Muscle layer of colon (tissue), 2 donors: ENCODE measurements at regions not wholly inside any gene's neighbourhood (a gene's known extent, or its start where the extent isn't known, plus 50 kb on each side); places are given as distances from the start of the nearest gene placed in this dataset.
"Not testable (repeated sequence)": the region's sequence is repeated elsewhere in the genome, so short reads cannot be mapped to it uniquely, and the experiment has no call there.

Experiments
- H3K27ac ChIP-seq: one replicate; pipeline ENCODE4 v1.7.0; 2013; ENCODE audit warnings: low read depth, mild to moderate bottlenecking, low read length, moderate library complexity
- H3K27me3 ChIP-seq, 2 donors: one replicate each; pipeline ENCODE4 v1.7.0; 2013; ENCODE audit warnings: low read length in 2 of 2, mild to moderate bottlenecking in 2 of 2; ENCODE audit not compliant: insufficient read depth in 2 of 2, control insufficient read depth in 1 of 2
- H3K36me3 ChIP-seq: one replicate; pipeline ENCODE4 v1.7.0; 2013; ENCODE audit warnings: mild to moderate bottlenecking, low read length; ENCODE audit not compliant: insufficient read depth
- H3K4me1 ChIP-seq: one replicate; pipeline ENCODE4 v1.7.0; 2013; ENCODE audit warnings: mild to moderate bottlenecking, low read length; ENCODE audit not compliant: insufficient read depth
- H3K4me3 ChIP-seq, 2 donors: one replicate each; pipeline ENCODE4 v1.7.0; 2013; ENCODE audit warnings: low read length in 2 of 2, low read depth in 1 of 2, mild to moderate bottlenecking in 1 of 2, moderate library complexity in 1 of 2
- H3K9ac ChIP-seq: one replicate; pipeline ENCODE4 v1.7.0; 2013; ENCODE audit warnings: low read length
- H3K9me3 ChIP-seq: one replicate; pipeline ENCODE4 v1.7.0; 2013; ENCODE audit warnings: mild to moderate bottlenecking, low read length
- donor health status: abdominal sarcoma.
- donor health status: Adenocarcinoma of cecum.

GRCh38 chr18:71352618-71353017 lies 1063.8 kb downstream of the SOCS6 start:
- H3K36me3 ChIP-seq, result no peaks in the 10 kb centered on the region
- no peak overlapping the region for H3K9ac ChIP-seq
- H3K4me1 ChIP-seq, result no peaks in the 10 kb centered on the region
- no peak overlapping the region for H3K27ac ChIP-seq
- no peak overlapping the region for H3K4me3 ChIP-seq
- H3K9me3 ChIP-seq, result no peaks in the 10 kb centered on the region
- no peaks in the 10 kb centered on the region for H3K27me3 ChIP-seq

DNA sequence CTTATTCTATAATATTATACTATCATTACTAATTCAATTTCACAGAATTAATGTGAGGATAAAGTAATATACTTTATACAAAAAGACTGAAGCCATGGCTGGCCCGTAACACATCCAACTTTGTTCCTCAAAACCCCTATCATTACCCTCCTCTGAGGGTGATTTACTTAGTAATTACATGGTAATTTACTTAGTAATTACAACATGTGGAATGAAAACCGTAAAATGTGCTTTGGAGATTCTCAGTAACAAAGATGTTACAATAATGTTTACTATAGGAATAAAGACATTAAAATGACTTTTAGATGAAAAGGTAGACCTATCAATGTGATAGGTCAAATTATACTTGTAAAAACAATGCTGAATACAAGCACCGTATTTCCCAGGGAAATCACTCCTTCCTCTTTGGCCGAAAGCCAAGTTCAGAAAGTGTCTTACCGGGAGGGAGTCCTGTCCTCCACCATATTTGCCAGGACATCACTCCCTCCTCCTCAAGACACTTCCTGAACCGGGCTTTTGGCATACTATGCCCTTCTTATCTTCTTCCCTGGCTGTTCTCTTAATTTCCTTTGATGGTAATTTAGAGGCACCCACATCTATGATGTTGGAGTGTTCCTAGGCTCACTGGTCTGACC lies 1047.8 kb downstream of the SOCS6 start:
- H3K27ac ChIP-seq, result no peak overlapping the region
- H3K27me3 ChIP-seq, result no peaks in the 10 kb centered on the region
- H3K4me3 ChIP-seq, result no peak overlapping the region
- no peak overlapping the region for H3K9ac ChIP-seq
- no peaks in the 10 kb centered on the region for H3K9me3 ChIP-seq
- H3K4me1 ChIP-seq, result no peaks in the 10 kb centered on the region
- no peaks in the 10 kb centered on the region for H3K36me3 ChIP-seq

GRCh38 chr18:71329563-71329962 lies 1040.7 kb downstream of the SOCS6 start:
- H3K27ac ChIP-seq, result no peak overlapping the region
- no peak overlapping the region for H3K4me3 ChIP-seq
- no peaks in the 10 kb centered on the region for H3K4me1 ChIP-seq
- no peaks in the 10 kb centered on the region for H3K36me3 ChIP-seq
- no peaks in the 10 kb centered on the region for H3K9me3 ChIP-seq
- no peak overlapping the region for H3K9ac ChIP-seq
- no peaks in the 10 kb centered on the region for H3K27me3 ChIP-seq

GRCh38 chr18:71329114-71329513 lies 1040.3 kb downstream of the SOCS6 start:
- no peak overlapping the region for H3K27ac ChIP-seq
- H3K9me3 ChIP-seq, result no peaks in the 10 kb centered on the region
- no peaks in the 10 kb centered on the region for H3K27me3 ChIP-seq
- H3K4me3 ChIP-seq, result no peak overlapping the region
- no peaks in the 10 kb centered on the region for H3K36me3 ChIP-seq
- H3K4me1 ChIP-seq, result no peaks in the 10 kb centered on the region
- no peak overlapping the region for H3K9ac ChIP-seq

GRCh38 chr18:71327850-71328249 lies 1039.0 kb downstream of the SOCS6 start:
- Histone ChIP-seq H3K36me3 (no peaks in the 10 kb centered on the region), H3K9ac (no peak overlapping the region), H3K9me3 (no peaks in the 10 kb centered on the region), H3K27ac (no peak overlapping the region), H3K4me1 (no peaks in the 10 kb centered on the region), H3K27me3 (no peaks in the 10 kb centered on the region), H3K4me3 (no peak overlapping the region)

- Histone ChIP-seq H3K9me3 (no peaks in the 10 kb centered on the region), H3K27me3 (no peaks in the 10 kb centered on the region), H3K4me3 (no peak overlapping the region), H3K36me3 (no peaks in the 10 kb centered on the region), H3K4me1 (no peaks in the 10 kb centered on the region), H3K9ac (no peak overlapping the region), H3K27ac (no peak overlapping the region)
Measured at GRCh38 chr18:71327441-71327840, 1038.6 kb downstream of the SOCS6 start.

GRCh38 chr18:71326826-71327225 lies 1038.0 kb downstream of the SOCS6 start:
- no peak overlapping the region for H3K9ac ChIP-seq
- no peaks in the 10 kb centered on the region for H3K4me1 ChIP-seq
- no peak overlapping the region for H3K4me3 ChIP-seq
- H3K27ac ChIP-seq, result no peak overlapping the region
- no peaks in the 10 kb centered on the region for H3K36me3 ChIP-seq
- H3K9me3 ChIP-seq, result no peaks in the 10 kb centered on the region
- no peaks in the 10 kb centered on the region for H3K27me3 ChIP-seq

DNA sequence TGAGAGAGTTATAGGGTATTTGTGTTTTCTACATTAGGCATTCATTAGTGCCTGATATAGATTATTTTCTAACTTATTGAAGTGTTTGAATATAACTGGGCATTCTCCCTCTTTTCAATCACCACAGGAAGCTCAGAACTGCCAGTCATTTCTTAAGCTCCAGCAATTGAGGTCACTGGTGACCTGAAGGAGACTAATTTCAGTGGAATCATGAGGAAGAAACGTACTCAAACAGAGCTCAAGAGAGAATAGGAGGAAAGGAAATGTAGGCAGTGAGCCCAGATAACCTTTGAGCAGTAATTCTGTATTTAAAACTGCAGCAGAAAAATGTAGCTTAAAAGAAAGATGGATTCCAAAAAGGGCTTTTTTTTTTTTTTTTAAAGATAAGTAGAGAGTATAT lies 1035.5 kb downstream of the SOCS6 start:
- no peaks in the 10 kb centered on the region for H3K4me1 ChIP-seq
- no peaks in the 10 kb centered on the region for H3K9me3 ChIP-seq
- no peaks in the 10 kb centered on the region for H3K36me3 ChIP-seq
- no peak overlapping the region for H3K9ac ChIP-seq
- no peak overlapping the region for H3K27ac ChIP-seq
- no peaks in the 10 kb centered on the region for H3K27me3 ChIP-seq
- H3K4me3 ChIP-seq, result no peak overlapping the region

GRCh38 chr18:71322201-71322600 lies 1033.4 kb downstream of the SOCS6 start:
- no peak overlapping the region for H3K4me3 ChIP-seq
- no peaks in the 10 kb centered on the region for H3K27me3 ChIP-seq
- H3K4me1 ChIP-seq, result no peaks in the 10 kb centered on the region
- no peaks in the 10 kb centered on the region for H3K9me3 ChIP-seq
- no peaks in the 10 kb centered on the region for H3K36me3 ChIP-seq
- no peak overlapping the region for H3K27ac ChIP-seq
- no peak overlapping the region for H3K9ac ChIP-seq

- Histone ChIP-seq H3K4me3 (no peak overlapping the region), H3K27ac (no peak overlapping the region)
Measured at GRCh38 chr18:71321319-71321718, 1032.5 kb downstream of the SOCS6 start.

GRCh38 chr18:71304856-71305255 lies 1016.0 kb downstream of the SOCS6 start:
- Histone ChIP-seq H3K4me1 (no peaks in the 10 kb centered on the region), H3K9me3 (no peaks in the 10 kb centered on the region), H3K4me3 (no peak overlapping the region), H3K27ac (no peak overlapping the region), H3K9ac (no peak overlapping the region), H3K27me3 (no peaks in the 10 kb centered on the region), H3K36me3 (no peaks in the 10 kb centered on the region)

More at GRCh38 chr18:71321319-71321718, 1032.5 kb downstream of the SOCS6 start:
- H3K9me3 ChIP-seq, result no peaks in the 10 kb centered on the region
- no peaks in the 10 kb centered on the region for H3K27me3 ChIP-seq
- no peaks in the 10 kb centered on the region for H3K4me1 ChIP-seq
- H3K36me3 ChIP-seq, result no peaks in the 10 kb centered on the region
- H3K9ac ChIP-seq, result no peak overlapping the region

GRCh38 chr18:71303743-71304142 lies 1014.9 kb downstream of the SOCS6 start:
- not testable (repeated sequence) for H3K4me3 ChIP-seq, H3K27me3 ChIP-seq, H3K27ac ChIP-seq, H3K9ac ChIP-seq, H3K9me3 ChIP-seq, H3K36me3 ChIP-seq, H3K4me1 ChIP-seq
